NCI-H82 treated with DMSO at 0.1 percent for 48 hours (cell line): ENCODE measurements at regions not wholly inside any gene's neighbourhood (a gene's known extent, or its start where the extent isn't known, plus 50 kb on each side); places are given as distances from the start of the nearest gene placed in this dataset.

Experiments
- DNase-seq: peaks from one replicate; lab custom pipeline; 2025; ENCODE audit not compliant: unreplicated experiment; lab: John Stamatoyannopoulos, UW

GRCh38 chr12:40614923-40615322 is 77.3 kb upstream of the CNTN1 start:
- DNase-seq = no peak

GRCh38 chr12:40615590-40615989 is 76.6 kb upstream of the CNTN1 start:
- no peak for DNase-seq

GRCh38 chr12:40616383-40616915 is 75.8 kb upstream of the CNTN1 start:
- no peak for DNase-seq

- no peak for DNase-seq
Observed at GRCh38 chr12:40618636-40619035, 73.6 kb upstream of the CNTN1 start.

GRCh38 chr12:40620564-40621019 is 71.6 kb upstream of the CNTN1 start:
- DNase-seq = no peak

- DNase-seq = peak; percentile 10
Observed at GRCh38 chr12:40622246-40622838, 69.9 kb upstream of the CNTN1 start.

GRCh38 chr12:40632171-40632570 is 60.1 kb upstream of the CNTN1 start:
- DNase-seq = no peak

GRCh38 chr12:40632933-40633332 is 59.3 kb upstream of the CNTN1 start:
- no peak for DNase-seq

- DNase-seq = no peak
Observed at GRCh38 chr12:40634517-40635131, 57.6 kb upstream of the CNTN1 start.

- DNase-seq = no peak
Observed at GRCh38 chr12:40635141-40635731, 57.0 kb upstream of the CNTN1 start.
